GM18858 (cell line): ENCODE measurements at regions not wholly inside any gene's neighbourhood (a gene's known extent, or its start where the extent isn't known, plus 50 kb on each side); places are given as distances from the start of the nearest gene placed in this dataset.

Experiments
- ATAC-seq: cut with Tn5 transposase; IDR thresholded peaks from one replicate; pipeline ENCODE4 v1.9.1; 2021; ENCODE audit not compliant: unreplicated experiment

DNA sequence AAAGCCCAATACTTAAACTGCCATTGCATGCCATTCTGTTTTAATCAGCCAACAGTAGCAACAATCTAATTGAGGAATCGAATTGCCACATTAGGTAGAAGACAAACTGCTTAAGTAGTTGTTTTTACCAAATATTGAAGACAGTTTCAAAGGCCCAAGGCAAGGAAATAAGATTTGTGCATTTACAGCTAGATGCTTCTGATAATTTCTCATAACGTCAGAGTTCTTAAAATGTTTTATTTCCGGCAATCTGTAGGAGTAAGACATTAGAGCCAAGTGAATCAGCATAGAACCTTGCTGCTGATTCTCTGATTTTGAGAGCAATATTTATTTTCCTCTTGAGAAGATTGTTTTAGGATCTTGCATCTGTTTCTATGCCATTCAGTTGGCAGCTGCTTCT is 174.3 kb downstream of the RBM43 start:
- no peak for ATAC-seq

DNA sequence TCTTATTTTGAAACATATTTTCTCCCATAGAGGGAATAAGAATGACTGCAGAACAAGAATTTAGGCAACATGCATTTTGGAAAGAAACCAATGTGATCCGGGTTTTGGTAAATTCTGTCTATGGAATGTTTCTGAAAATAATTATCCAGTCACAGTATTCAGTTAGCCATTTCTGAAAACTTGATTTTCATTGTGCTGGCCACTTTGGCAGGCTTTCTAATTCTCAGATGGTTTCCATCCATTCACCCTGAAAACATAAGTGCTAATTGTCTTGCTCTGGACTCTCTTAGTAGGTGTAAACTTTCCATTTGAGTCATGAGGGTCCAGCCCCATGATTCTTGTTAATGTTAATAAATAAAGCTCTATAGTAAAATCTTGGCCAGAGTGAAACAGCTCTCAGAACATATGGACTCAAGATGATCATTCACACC is 176.5 kb downstream of the RBM43 start:
- ATAC-seq, result no peak

DNA sequence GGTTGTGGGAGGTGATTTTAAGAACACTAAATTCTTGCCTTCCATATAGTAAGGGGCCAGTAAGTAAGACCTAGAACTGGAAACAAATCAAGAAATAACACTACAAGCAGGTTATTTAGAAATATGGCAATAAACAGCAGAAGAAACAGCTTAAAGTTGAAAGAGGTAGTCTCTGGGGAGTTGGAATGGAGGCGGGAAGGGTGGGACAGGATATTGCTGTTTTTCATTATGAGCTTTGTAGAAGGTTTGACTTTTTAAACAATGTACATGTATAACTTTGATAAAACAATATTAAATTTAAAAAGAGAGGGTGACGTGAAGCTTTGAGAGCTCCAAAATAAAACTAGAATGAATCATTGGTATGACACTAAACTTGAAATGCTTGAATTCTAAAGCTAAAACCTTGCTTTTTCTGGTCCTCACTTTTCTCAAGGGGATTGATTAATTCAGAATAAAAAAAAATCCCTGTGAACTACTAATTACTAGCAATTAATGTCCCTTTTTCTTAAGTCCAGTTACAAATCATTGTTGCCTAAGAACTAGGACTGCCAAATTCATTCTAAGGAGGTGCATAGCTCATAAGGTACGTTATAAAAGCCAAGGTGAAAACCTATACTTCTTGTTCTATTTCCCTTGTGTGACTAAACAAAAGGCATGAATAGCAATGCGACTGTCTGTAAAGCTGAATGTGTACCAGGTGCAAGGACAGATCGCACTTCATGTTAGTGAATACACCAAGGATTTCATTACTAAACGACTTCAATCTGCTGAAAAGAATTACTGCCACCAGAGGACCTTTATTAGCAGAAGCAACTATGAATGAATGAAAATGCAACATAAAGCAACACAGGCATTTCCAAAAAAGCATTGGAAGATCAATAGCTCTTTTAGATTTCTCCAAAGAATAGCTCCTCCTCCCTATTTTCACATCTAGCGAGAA is 177.5 kb downstream of the RBM43 start:
- ATAC-seq, result no peak

DNA sequence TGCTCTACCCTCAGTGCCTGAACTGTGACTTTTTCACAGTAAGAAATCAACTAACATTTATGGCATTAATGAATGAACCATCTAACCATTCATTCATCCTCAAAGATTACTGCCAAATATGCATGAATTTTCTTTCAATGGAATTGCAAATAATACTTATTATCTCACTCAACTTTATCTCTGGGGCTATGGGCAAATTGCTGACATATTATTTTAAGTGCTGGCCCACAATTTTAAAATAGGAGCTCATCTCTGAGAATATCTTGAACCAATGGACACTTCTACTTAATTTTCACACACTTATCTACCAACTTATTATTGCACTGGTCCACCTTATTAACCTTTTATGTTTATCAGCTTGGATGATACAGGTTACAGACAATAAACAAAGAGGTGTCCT is 182.8 kb downstream of the RBM43 start:
- no peak for ATAC-seq

DNA sequence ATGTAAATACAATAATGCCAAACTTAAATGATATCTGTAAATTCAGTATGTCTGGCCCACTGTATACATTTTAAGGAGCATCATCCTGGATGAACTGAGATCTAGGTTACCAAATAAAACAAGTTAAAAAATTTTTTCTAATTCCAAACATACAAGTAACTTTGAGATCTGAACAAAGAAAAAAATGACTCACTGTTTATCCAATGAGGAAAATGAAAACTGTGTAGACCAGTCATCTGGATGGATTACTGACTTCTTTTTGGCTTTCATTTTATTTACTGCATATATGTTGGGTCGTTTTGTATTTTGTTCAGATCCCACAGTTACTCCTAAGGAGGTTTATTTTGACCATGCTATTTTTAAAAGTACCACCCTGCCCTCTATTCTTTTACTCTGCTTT is 189.8 kb downstream of the RBM43 start:
- ATAC-seq, result no peak

DNA sequence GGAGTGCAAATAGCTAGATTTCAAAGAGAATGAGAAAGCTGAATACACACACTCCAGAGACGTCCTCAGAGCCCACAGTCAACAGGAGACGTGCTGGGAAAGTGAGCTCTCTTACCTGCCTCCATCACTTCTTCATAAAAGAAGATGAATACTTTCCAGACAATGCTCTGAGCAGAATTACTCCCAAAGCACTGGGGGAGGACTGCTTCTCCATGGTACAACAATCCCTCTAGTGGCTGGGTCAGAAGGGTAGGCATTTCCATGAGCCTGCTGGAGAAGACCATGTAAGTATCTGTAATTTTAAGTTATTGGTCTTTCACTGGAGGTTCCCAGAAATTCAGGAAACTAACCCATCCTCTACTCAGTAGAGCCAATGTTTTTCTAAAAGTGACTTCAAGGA is 190.3 kb downstream of the RBM43 start:
- no peak for ATAC-seq

DNA sequence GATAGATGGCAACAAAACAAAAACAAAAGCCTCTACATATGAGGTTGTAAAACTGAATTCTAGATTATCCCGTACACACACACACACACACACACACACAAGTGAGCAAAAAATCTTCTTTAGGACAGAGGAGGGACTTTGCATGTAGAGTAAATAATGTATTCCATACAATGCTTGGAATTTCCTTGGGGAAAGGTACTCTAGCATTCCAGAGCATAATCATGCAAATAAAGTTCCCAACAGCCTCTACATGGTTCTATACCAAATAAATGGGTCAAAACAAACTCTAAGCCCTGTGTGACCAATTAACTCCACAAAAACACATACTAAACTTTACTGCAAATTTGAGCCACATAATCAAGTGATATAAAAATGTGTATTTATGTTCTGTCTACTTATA is 191.4 kb downstream of the RBM43 start:
- no peak for ATAC-seq

DNA sequence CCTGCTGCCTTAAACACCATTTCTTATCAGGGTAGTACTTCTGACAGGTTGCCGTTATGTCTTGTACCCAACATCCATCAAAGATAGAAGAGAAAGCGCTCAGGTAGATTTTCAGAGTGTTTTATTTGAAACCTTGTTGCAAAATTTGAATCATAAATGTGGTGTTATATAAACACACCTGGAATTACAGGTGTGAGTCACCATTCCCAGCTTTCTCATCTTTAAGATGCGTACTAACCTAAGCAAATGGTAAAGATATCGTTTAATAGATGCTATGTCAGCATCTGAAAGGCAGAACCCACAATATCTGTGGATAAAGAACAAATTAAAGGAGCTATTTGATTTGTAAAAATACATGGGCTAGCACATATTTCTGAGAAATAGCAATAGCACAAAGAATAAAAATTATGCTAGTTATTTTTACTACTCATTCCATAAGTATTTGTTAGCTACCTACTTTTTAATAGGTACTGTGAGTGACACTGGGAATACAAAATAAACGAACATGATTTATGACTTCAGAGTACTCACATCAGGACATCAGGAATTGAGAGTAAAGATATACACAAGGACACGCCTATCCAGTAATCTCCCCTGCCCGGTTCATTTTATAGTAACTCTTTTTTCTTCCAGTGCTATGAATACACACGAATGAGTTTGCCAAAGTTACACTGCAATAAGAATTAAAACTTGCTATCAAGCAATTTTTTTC is 193.8 kb downstream of the RBM43 start:
- ATAC-seq, result no peak

DNA sequence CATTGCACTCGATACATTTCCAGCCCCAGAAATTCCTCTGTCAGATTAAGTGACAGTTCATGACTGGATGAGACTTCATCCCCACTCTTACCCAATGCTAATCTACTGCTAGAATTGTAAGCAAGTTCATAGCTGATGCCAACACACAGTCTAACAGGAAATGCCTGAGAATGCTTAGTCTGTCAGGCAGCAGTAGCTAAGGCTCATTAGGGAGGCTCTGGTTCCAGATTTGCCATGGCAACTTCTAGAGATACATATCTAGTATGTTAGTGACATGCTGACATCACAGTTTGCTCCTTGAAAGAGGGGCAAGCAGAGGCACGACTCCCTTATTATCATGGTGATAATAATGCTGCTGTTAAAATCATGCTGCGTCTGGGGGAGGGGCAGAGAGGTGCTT is 198.4 kb downstream of the RBM43 start:
- ATAC-seq, result no peak

DNA sequence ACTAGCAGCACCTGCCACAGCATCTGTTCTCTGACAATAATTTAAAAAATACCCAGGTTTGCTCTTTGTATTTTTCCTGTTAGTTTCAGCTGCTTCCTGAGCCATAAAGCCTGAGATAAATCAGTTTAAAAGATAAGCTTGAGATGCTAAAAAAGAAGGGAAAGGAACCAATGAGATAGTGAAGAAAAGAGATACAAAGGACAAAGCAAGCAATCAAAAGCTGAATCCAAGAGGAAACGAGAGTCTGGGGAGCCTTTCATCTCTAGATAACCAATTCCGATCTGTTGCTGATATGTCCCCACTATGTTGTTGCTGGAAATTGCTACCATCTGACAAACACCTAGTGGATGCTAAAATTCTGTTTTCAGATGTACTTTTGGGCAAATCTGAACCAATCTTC is 201.4 kb downstream of the RBM43 start:
- ATAC-seq, result no peak

DNA sequence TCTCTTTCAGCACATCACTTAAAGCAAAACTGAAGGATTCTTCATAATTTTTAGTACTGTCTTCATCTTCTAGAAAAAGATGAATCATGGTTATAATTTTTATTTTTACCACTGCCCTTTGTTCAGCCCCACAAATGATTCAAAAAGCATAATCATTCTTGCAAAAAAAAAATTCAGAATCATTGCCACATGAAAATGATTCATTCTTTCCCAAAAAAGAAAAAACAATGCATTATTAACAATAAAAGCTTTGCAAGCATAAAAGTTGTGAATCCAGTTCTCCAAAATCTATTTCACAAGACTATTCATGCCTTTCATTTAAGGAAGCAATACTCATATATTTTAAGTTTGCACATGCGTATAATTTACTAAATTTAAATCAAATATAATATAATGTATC is 204.8 kb downstream of the RBM43 start:
- ATAC-seq, result no peak

DNA sequence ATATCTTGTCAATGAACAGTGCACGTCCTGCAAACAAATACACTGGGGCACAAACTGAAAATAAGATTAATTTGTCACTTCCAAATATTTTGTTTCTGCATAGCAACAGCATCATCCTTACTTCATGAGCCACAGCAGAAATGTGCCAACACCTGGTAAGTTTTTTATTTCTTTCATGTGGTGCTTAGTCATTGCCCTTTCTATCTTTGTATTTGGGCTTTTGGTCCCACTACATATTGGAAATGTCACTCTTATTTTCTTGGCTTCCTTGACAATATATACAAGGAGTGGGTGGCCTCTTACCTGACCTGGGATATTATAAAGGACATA is 208.0 kb downstream of the RBM43 start:
- ATAC-seq, result no peak

DNA sequence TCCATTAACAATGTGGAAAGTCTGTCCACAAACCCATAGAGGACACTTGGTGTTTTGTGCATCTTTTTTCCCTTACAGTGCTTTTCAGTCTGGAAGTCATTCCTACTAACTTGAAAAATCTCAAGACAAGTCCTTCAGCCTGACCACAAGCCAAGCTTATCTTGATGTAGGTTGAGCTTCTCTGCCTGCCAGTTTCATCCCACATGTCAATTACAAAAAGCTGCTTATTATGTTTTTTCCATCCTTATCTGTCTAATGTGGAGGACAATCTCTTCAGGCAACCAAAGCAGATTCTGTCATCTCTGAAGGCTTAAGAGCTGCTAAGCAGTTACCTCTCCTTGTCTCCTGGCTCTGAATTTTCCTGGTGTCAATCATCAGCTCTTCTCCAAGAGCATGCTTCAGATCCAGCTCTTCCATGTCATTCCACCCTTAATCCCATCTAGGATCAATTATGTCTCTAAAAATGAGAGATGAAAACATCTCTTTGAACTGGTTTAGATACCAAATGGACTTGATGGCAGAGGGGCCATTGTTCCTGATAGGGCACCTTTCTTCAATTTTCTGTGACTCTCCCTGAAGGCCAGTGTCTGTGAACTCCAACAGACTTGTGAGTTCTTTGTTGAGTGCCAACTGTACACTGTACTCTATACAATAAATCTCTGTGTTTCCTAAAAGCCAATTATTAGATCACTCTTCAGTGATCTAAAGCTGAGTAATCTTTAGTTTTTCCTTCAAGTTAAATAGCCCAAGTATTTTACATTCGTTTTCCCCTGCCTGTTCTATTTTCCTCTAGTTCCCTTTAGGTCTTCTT is 208.6 kb downstream of the RBM43 start:
- no peak for ATAC-seq

DNA sequence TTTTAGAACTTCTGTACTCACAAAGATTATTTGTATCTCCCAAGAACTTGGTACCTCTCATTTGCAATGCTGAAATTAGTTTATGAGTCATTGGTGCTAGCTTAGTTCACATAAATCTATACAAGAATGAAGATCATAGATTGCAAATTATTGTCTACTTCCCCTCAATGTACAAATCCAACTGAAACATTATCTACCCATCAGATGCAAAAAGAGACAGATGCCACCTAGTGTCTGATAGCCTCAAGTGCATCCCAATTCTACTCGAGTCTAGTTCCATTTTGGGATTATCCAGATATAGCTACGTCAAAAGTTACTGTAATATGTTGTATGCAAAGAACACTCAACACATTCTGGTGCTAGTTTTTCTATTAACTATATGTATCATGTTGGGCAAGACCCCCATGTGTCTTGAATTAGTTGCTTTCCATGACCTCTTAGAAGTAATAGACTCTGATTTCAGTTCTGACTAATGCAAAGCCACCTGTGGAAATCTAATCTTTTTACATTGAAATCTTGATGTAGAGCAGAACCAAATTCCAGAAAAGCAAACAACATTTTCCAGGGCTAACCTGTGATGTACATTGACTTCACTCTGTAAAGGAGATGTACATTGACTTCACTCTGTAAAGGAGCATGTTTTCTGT is 210.0 kb downstream of the RBM43 start:
- peak; percentile 82 for ATAC-seq

DNA sequence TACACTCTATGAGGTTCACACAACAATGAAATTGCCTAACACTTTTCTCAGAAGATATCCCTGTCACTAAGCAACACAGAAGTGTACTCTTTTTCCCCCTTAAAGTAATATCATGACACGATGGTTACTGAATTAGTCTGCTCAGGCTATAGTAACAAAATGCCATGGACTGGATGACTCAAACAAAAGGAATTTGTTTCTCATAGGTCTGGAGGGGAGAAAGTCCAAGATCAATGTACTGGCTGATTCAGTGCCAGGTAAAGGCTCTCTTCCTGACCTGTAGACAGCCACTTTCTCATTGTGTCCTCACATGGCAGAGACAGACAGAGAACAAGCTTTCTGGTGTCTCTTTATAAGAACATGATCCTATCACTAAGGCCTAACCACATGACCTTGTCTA is 211.9 kb downstream of the RBM43 start:
- no peak for ATAC-seq

DNA sequence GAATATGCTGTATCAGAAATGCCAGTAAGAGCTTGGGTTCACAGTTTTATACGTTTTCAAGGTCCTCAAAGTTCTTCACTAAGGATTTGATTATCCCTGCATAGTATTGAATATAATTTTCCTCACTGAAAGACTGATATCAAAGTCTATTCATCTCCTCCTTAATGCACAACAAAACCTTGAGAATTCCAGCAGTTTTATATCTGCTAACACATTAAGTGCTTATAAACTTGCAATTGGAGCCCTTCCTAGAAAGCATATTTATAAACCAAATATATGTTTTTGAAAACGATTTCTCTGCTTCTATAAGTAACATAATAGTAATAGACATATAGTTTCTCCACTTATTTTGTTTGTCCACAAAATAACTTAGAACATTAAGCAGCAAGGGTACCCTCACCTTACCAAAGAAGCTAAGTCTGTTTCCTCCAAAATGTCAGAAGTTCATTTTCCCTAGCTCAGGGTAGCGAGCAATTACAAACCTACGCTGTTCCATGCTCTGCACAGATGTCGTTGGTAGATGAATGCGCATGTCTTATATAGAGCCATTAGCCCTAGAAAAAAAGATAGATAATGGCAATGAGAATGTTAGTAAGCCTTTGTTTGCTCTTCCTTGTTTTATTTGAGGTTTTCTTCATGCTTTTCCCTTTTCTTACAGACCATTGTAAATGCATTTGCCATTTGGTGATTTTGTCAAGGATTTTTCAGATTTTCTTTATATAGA is 213.2 kb downstream of the RBM43 start:
- no peak for ATAC-seq

DNA sequence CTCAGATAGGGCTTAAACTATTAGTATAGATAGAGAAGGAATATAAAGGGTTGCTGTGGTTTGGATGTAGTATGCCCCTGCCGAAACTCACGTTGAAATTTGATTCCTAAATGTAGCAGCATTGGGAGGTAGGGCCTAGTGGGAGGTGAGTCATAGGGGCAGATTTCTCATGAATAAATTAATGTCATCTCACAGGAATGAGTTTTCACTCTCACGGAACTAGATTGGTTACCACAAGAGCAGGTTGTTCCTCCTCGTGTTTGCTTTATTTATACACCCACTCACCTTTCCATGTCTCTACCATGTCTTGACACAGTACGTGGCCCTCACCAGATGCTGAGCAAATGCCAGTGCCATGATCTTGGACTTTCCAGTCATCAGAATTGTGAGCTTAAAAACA is 218.2 kb downstream of the RBM43 start:
- no peak for ATAC-seq

DNA sequence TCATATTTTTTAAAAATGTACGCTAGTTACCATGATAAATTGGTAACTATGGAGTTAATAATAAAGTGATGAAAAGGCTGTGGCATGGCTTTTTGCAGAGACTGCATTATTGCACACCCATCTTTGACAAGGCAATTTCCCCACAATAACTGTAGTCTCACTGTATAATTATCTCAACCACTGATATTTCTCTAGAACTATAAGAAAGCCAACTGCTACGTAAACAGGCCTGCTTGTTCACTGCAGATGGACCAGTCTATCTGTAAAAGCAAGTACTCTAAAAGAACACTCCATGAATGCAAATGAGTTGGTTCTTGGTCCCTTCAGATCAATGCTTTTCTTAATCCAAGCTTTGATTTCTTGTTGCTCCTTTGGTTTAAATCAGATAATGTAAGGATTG is 218.7 kb downstream of the RBM43 start:
- ATAC-seq, result no peak

DNA sequence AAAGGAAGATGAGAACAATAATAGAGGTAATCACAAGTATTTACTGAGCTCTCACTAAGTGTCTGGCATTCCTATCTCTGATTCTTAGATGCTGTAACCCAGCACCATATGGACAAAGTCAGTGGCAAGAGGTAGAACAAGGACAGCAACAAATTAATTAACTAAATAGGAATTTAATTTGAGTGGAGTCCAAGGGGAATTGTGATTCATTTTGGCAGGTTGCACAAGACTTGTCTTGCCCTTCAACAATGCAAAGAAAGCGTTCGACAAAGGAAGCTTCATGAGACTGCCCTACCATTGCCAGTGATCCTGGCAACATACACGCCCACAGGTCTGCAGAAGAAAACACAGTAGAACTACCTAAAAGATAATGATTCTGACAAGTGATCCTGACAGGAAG is 221.6 kb downstream of the RBM43 start:
- no peak for ATAC-seq

DNA sequence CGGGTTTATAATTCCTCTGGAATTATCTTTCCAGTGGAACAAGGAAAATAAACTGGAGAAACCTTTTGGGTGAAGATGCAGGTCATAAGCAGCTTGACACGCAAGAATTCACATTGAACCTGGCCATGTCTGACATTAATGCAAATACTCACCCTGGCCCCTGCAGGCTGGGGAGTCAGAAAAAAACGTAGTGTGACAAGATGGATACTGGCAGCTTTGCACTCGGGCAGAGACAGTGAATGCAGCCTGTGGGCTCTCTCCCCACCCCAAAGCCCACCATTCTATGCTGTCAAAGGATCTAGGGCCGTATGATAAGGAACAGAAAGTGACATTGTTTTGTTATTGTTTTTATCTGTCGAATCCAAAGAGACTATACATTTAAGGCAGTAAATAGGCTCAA is 223.1 kb downstream of the RBM43 start:
- ATAC-seq, result no peak

DNA sequence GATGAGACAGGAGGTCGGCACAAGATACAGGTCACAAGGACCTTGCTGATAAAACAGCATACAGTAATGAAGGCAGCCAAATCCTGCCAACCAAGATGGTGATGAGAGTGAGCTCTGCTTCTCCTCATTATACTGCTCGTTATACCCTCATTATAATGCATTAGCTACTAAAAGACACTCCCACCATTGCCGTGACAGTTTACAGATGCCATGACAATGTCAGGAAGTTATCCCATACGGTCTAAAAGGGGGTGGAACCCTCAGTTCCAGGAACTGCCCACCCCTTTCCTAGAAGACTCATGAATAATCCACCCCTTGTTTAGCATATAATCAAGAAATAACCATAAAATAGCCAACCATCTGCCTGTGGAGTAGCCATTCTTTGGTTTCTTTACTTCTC is 224.2 kb downstream of the RBM43 start:
- ATAC-seq, result no peak
